ENCODE measurements at regions not wholly inside any gene's neighbourhood (a gene's known extent, or its start where the extent isn't known, plus 50 kb on each side); places are given as distances from the start of the nearest gene placed in this dataset.

DNA sequence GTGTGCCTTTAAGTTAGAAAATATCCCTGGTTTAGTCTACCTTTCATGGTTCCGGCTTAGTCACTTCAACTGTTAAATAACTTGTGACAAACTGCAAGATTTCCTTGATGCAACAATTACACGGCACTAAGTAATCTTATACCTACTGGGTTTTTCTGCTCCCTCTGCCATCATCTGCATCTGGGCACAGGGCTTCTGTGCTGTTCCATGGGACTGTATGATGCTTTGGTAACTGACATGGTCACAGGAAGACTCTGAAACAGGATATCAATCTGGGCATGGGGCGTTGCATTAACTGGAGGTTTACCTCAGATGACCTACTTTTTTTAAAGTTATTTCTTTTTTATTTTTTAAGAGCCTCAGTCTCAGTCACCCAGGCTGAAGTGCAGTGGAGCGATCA, 365.4 kb downstream of the SS18 start:
- TF ChIP-seq, protein P1, sequence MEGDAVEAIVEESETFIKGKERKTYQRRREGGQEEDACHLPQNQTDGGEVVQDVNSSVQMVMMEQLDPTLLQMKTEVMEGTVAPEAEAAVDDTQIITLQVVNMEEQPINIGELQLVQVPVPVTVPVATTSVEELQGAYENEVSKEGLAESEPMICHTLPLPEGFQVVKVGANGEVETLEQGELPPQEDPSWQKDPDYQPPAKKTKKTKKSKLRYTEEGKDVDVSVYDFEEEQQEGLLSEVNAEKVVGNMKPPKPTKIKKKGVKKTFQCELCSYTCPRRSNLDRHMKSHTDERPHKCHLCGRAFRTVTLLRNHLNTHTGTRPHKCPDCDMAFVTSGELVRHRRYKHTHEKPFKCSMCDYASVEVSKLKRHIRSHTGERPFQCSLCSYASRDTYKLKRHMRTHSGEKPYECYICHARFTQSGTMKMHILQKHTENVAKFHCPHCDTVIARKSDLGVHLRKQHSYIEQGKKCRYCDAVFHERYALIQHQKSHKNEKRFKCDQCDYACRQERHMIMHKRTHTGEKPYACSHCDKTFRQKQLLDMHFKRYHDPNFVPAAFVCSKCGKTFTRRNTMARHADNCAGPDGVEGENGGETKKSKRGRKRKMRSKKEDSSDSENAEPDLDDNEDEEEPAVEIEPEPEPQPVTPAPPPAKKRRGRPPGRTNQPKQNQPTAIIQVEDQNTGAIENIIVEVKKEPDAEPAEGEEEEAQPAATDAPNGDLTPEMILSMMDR (IDR thresholded peaks at IDR 0.05) = no peak
- TF ChIP-seq POLR2A (IDR thresholded peaks at IDR 0.05) = no peak

Data from uterus (tissue), 2 donors.